HepG2 (cell line): ENCODE measurements at regions not wholly inside any gene's neighbourhood (a gene's known extent, or its start where the extent isn't known, plus 50 kb on each side); places are given as distances from the start of the nearest gene placed in this dataset.

ENCODE experiments used
- CTCF ChIP-seq: sonication (generic); formaldehyde crosslinking; IDR thresholded peaks from 2 replicates; pipeline ENCODE4 v1.5.0; 2020; ENCODE audit warnings: mild to moderate bottlenecking, missing genetic modification reagents, moderate library complexity
- HOXA7 ChIP-seq: sonication (generic); formaldehyde crosslinking; IDR thresholded peaks from 2 replicates; pipeline ENCODE4 v1.8.1; 2022; ENCODE audit warnings: mild to moderate bottlenecking, missing genetic modification reagents, moderate library complexity
- MAZ ChIP-seq, 2 experiments: sonication (generic) in 1 of 2; formaldehyde crosslinking in 1 of 2; IDR thresholded peaks; 2 replicates each; pipeline versions ENCODE4 v1.5.0 to v1.6.1; 2012 to 2020; ENCODE audit warnings: low read depth in 2 of 2, mild to moderate bottlenecking in 2 of 2, borderline replicate concordance in 1 of 2, improper control_type of control experiment in 1 of 2, low read length in 1 of 2, missing genetic modification reagents in 1 of 2, moderate library complexity in 1 of 2
- PATZ1 ChIP-seq: sonication (generic); formaldehyde crosslinking; IDR thresholded peaks from 2 replicates; pipeline ENCODE4 v1.4.0; 2020; ENCODE audit warnings: missing genetic modification reagents
- UBTF ChIP-seq: sonication (generic); formaldehyde crosslinking; IDR thresholded peaks from 2 replicates; pipeline ENCODE4 v1.4.0; 2020; ENCODE audit warnings: mild to moderate bottlenecking, missing genetic modification reagents
- ZBTB44 ChIP-seq: sonication (generic); formaldehyde crosslinking; IDR thresholded peaks from 2 replicates; pipeline ENCODE4 v1.4.0; 2020; ENCODE audit warnings: missing genetic modification reagents

- TF ChIP-seq ZBTB44 (CRISPR knock-in tag) (no peak), CTCF (CRISPR knock-in tag) (no peak), HOXA7 (no peak), PATZ1 (CRISPR knock-in tag) (no peak), MAZ (IDR thresholded peaks at IDR 0.05; ENCODE audit: borderline replicate concordance, low read depth, low read length) (no peak), MAZ (CRISPR knock-in tag; IDR thresholded peaks at IDR 0.05; ENCODE audit: low read depth) (no peak), UBTF (CRISPR knock-in tag) (no peak)
Measured at GRCh38 chr10:43739161-43739560, 90.5 kb upstream of the ZNF32 start.
